SK-N-SH treated with all-trans-retinoic acid at 6 μM for 48 hours (cell line): ENCODE measurements at regions not wholly inside any gene's neighbourhood (a gene's known extent, or its start where the extent isn't known, plus 50 kb on each side); places are given as distances from the start of the nearest gene placed in this dataset.

ENCODE experiments used
- ATAC-seq: fragments of 200-7000 bp; cut with Tn5 transposase; 3 replicates; pipeline ENCODE4 v1.9.1; 2020; ENCODE audit warnings: mild to moderate bottlenecking, moderate library complexity
- ARNTL ChIP-seq: fragments of 450-650 bp; formaldehyde crosslinking; IDR thresholded peaks from 2 replicates; pipeline ENCODE4 v1.5.0; 2020; ENCODE audit warnings: low read depth, mild to moderate bottlenecking, moderate library complexity, borderline replicate concordance
- BACH2 ChIP-seq: fragments of 250-450 bp; sonication (Bioruptor Pico); IDR thresholded peaks from 2 replicates; pipeline ENCODE4 v1.9.0; 2021; ENCODE audit warnings: mild to moderate bottlenecking, borderline replicate concordance
- CREB5 ChIP-seq: fragments of 250-450 bp; sonication (Bioruptor Pico); IDR thresholded peaks from 2 replicates; pipeline ENCODE4 v1.5.1; 2020; ENCODE audit warnings: low read depth, mild to moderate bottlenecking, moderate library complexity
- CSDC2 ChIP-seq: fragments of 250-450 bp; sonication (Bioruptor Pico); IDR thresholded peaks from 2 replicates; pipeline ENCODE4 v1.5.0; 2020; ENCODE audit warnings: mild to moderate bottlenecking, moderate library complexity
- CSRNP3 ChIP-seq: fragments of 250-450 bp; sonication (Bioruptor Pico); IDR thresholded peaks from 2 replicates; pipeline ENCODE4 v1.5.1; 2021; ENCODE audit warnings: mild to moderate bottlenecking, moderate library complexity
- ESRRG ChIP-seq: fragments of 250-450 bp; sonication (Bioruptor Pico); IDR thresholded peaks from 2 replicates; pipeline ENCODE4 v1.6.1; 2021; ENCODE audit warnings: mild to moderate bottlenecking
- GLIS3 ChIP-seq: fragments of 250-450 bp; sonication (Bioruptor Pico); IDR thresholded peaks from 2 replicates; pipeline ENCODE4 v1.5.0; 2020; ENCODE audit warnings: mild to moderate bottlenecking, moderate library complexity
- OSR1 ChIP-seq: fragments of 250-450 bp; sonication (Bioruptor Pico); IDR thresholded peaks from 2 replicates; pipeline ENCODE4 v1.8.0; 2022; ENCODE audit warnings: moderate library complexity, mild to moderate bottlenecking, inconsistent platforms
- POU6F1 ChIP-seq: fragments of 250-450 bp; sonication (Bioruptor Pico); IDR thresholded peaks from 2 replicates; pipeline ENCODE4 v1.8.0; 2021; ENCODE audit warnings: low read depth, mild to moderate bottlenecking, moderate library complexity, borderline replicate concordance
- SNAI2 ChIP-seq: fragments of 250-450 bp; sonication (Bioruptor Pico); IDR thresholded peaks from 2 replicates; pipeline ENCODE4 v1.5.0; 2020; ENCODE audit warnings: mild to moderate bottlenecking, moderate library complexity
- TOX ChIP-seq: fragments of 250-450 bp; sonication (Bioruptor Pico); IDR thresholded peaks from 2 replicates; pipeline ENCODE4 v1.8.0; 2021; ENCODE audit warnings: mild to moderate bottlenecking, moderate library complexity, borderline replicate concordance
- TSHZ2 ChIP-seq: fragments of 250-450 bp; sonication (Bioruptor Pico); IDR thresholded peaks from 2 replicates; pipeline ENCODE4 v1.5.0; 2020; ENCODE audit warnings: mild to moderate bottlenecking, moderate library complexity
- ZC3H10 ChIP-seq: fragments of 250-450 bp; sonication (Bioruptor Pico); IDR thresholded peaks from 2 replicates; pipeline ENCODE4 v1.5.1; 2021; ENCODE audit warnings: mild to moderate bottlenecking, moderate library complexity
- ZFP3 ChIP-seq: fragments of 250-450 bp; sonication (Bioruptor Pico); IDR thresholded peaks from 2 replicates; pipeline ENCODE4 v1.5.0; 2020; ENCODE audit warnings: mild to moderate bottlenecking, moderate library complexity
- ZNF565 ChIP-seq: fragments of 450-650 bp; formaldehyde crosslinking; conservative IDR thresholded peaks from 2 replicates; pipeline ENCODE4 v1.5.0; 2020; ENCODE audit warnings: low read depth, mild to moderate bottlenecking, moderate library complexity
- ZNF70 ChIP-seq: fragments of 450-650 bp; formaldehyde crosslinking; IDR thresholded peaks from 2 replicates; pipeline ENCODE4 v1.5.0; 2020; ENCODE audit warnings: mild to moderate bottlenecking, moderate library complexity
- ZNF8 ChIP-seq: fragments of 450-650 bp; formaldehyde crosslinking; IDR thresholded peaks from 2 replicates; pipeline ENCODE4 v1.5.0; 2020; ENCODE audit warnings: mild to moderate bottlenecking, moderate library complexity
- TF ChIP-seq, protein P1 (sequence below): fragments of 250-450 bp; sonication (Bioruptor Pico); IDR thresholded peaks from 2 replicates; pipeline ENCODE4 v1.8.0; 2020; ENCODE audit warnings: mild to moderate bottlenecking, moderate library complexity, borderline replicate concordance

GRCh38 chr4:180832073-180832472 is 1411.1 kb upstream of the TENM3 start:
- no peak for TF ChIP-seq CREB5 (CRISPR knock-in tag)
- TF ChIP-seq ESRRG = no peak
- no peak for TF ChIP-seq POU6F1 (CRISPR knock-in tag)
- TF ChIP-seq OSR1 (CRISPR knock-in tag) = no peak
- TF ChIP-seq BACH2 (CRISPR knock-in tag) = no peak
- ATAC-seq = no peak

DNA sequence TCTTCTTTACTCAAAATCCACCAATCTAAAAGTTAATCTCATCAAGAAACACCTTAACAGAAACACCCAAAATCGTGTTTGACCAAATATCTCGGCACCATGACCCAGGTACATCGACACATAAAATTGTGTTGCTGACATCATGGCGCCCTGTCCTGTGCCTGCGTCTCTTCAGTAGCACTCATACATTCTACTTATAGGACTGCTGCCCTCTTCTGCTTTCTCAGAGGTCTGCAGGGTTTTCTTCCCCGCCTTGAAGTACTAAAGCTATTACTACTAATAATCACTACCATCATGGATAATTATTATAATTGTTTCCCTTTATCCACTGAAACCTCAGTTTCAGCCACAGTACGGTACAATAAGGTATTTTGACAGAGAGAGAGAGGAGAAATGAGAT is 1403.1 kb upstream of the TENM3 start:
- TF ChIP-seq ZNF70 (CRISPR knock-in tag) (no peak), ZNF565 (CRISPR knock-in tag) (no peak), SNAI2 (no peak), GLIS3 (CRISPR knock-in tag) (no peak), BACH2 (CRISPR knock-in tag) (no peak), CSRNP3 (CRISPR knock-in tag) (no peak), POU6F1 (CRISPR knock-in tag) (no peak), ZFP3 (CRISPR knock-in tag) (no peak), ZNF8 (CRISPR knock-in tag) (no peak), CREB5 (CRISPR knock-in tag) (no peak), TSHZ2 (CRISPR knock-in tag) (no peak), ZC3H10 (CRISPR knock-in tag) (no peak), OSR1 (CRISPR knock-in tag) (no peak), ARNTL (no peak), CSDC2 (no peak), TOX (CRISPR knock-in tag) (no peak)
- TF ChIP-seq, protein P1, sequence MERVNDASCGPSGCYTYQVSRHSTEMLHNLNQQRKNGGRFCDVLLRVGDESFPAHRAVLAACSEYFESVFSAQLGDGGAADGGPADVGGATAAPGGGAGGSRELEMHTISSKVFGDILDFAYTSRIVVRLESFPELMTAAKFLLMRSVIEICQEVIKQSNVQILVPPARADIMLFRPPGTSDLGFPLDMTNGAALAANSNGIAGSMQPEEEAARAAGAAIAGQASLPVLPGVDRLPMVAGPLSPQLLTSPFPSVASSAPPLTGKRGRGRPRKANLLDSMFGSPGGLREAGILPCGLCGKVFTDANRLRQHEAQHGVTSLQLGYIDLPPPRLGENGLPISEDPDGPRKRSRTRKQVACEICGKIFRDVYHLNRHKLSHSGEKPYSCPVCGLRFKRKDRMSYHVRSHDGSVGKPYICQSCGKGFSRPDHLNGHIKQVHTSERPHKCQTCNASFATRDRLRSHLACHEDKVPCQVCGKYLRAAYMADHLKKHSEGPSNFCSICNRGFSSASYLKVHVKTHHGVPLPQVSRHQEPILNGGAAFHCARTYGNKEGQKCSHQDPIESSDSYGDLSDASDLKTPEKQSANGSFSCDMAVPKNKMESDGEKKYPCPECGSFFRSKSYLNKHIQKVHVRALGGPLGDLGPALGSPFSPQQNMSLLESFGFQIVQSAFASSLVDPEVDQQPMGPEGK (CRISPR knock-in tag) = no peak
- TF ChIP-seq, all 23 proteins: peak for 0
- ATAC-seq = no peak
